ENCODE measurements at regions not wholly inside any gene's neighbourhood (a gene's known extent, or its start where the extent isn't known, plus 50 kb on each side); places are given as distances from the start of the nearest gene placed in this dataset.
"Not testable (repeated sequence)": the region's sequence is repeated elsewhere in the genome, so short reads cannot be mapped to it uniquely, and the experiment has no call there.

DNA sequence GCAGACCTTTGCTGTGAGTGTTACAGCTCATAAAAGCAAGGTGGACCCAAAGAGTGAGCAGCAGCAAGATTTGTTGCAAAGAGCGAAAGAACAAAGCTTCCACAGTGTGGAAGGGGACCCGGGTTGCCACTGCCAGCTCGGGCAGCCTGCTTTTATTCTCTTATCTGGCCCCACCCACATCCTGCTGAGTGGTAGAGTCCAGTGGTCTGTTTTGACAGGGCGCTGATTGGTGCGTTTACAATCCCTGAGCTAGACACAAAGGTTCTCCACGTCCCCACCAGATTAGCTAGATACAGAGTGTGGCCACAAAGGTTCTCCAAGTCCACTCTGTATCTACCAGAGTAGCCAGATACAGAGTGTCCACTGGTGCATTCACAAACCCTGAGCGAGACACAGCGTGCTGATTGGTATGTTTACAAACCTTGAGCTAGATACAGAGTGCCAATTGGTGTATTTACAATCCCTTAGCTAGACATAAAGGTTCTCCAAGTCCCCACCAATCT, 86.2 kb upstream of the C15orf39 start:
- TF ChIP-seq, protein P1, sequence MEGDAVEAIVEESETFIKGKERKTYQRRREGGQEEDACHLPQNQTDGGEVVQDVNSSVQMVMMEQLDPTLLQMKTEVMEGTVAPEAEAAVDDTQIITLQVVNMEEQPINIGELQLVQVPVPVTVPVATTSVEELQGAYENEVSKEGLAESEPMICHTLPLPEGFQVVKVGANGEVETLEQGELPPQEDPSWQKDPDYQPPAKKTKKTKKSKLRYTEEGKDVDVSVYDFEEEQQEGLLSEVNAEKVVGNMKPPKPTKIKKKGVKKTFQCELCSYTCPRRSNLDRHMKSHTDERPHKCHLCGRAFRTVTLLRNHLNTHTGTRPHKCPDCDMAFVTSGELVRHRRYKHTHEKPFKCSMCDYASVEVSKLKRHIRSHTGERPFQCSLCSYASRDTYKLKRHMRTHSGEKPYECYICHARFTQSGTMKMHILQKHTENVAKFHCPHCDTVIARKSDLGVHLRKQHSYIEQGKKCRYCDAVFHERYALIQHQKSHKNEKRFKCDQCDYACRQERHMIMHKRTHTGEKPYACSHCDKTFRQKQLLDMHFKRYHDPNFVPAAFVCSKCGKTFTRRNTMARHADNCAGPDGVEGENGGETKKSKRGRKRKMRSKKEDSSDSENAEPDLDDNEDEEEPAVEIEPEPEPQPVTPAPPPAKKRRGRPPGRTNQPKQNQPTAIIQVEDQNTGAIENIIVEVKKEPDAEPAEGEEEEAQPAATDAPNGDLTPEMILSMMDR (IDR thresholded peaks at IDR 0.05; ENCODE audit: extremely low read depth in 1 of 2, insufficient read depth in 1 of 2, low read depth in 1 of 2, low read length in 2 of 2) = not testable (repeated sequence)
- TF ChIP-seq POLR2A (IDR thresholded peaks at IDR 0.05; ENCODE audit: low read depth, low read length); EZH2 (IDR thresholded peaks at IDR 0.05; ENCODE audit: borderline replicate concordance, low read depth, low read length, severe bottlenecking); POLR2AphosphoS5 (IDR thresholded peaks at IDR 0.05; ENCODE audit: insufficient read depth, low read depth, low read length); JUN (IDR thresholded peaks at IDR 0.05; ENCODE audit: borderline replicate concordance, insufficient read depth, insufficient read length, low read depth); GATA2 (IDR thresholded peaks at IDR 0.05; ENCODE audit: insufficient read depth, insufficient read length, low read depth, low read length); FOS (IDR thresholded peaks at IDR 0.05; ENCODE audit: borderline replicate concordance, insufficient read depth, low read length); MYC (IDR thresholded peaks at IDR 0.05; ENCODE audit: low read depth, low read length): not testable (repeated sequence)
- TF ChIP-seq, protein P2, sequence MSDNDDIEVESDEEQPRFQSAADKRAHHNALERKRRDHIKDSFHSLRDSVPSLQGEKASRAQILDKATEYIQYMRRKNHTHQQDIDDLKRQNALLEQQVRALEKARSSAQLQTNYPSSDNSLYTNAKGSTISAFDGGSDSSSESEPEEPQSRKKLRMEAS (IDR thresholded peaks at IDR 0.05; ENCODE audit: insufficient read depth, insufficient read length) = not testable (repeated sequence)

Measured in endothelial cell of umbilical vein (primary cell).